Trophoblast cell (in vitro differentiated cells and primary cell): ENCODE measurements at regions not wholly inside any gene's neighbourhood (a gene's known extent, or its start where the extent isn't known, plus 50 kb on each side); places are given as distances from the start of the nearest gene placed in this dataset.

ENCODE experiments used
- DNase-seq, 2 donors: peaks; one replicate each; pipeline ENCODE4 v3.0.0-alpha.2; 2016
- H2AFZ ChIP-seq: 2 replicates; pipeline ENCODE4 v1.6.1; 2013; ENCODE audit warnings: low read length, moderate library complexity, mild to moderate bottlenecking; ENCODE audit not compliant: insufficient read depth, poor library complexity
- H2AK5ac ChIP-seq: 2 replicates; pipeline ENCODE4 v1.6.1; 2013; ENCODE audit warnings: mild to moderate bottlenecking, low read length
- H2BK120ac ChIP-seq: 2 replicates; pipeline ENCODE4 v1.6.1; 2013; ENCODE audit warnings: low read length, mild to moderate bottlenecking, moderate library complexity; ENCODE audit not compliant: insufficient read depth, poor library complexity
- H2BK12ac ChIP-seq: 2 replicates; pipeline ENCODE4 v1.6.1; 2013; ENCODE audit warnings: mild to moderate bottlenecking, low read length, moderate library complexity
- H2BK5ac ChIP-seq: 2 replicates; pipeline ENCODE4 v1.6.1; 2013; ENCODE audit warnings: low read length, low read depth, moderate library complexity, mild to moderate bottlenecking; ENCODE audit not compliant: poor library complexity
- H3K14ac ChIP-seq: 2 replicates; pipeline ENCODE4 v1.6.1; 2013; ENCODE audit warnings: mild to moderate bottlenecking, low read length
- H3K18ac ChIP-seq: 2 replicates; pipeline ENCODE4 v1.6.1; 2013; ENCODE audit warnings: mild to moderate bottlenecking, low read length
- H3K23ac ChIP-seq: 2 replicates; pipeline ENCODE4 v1.6.1; 2013; ENCODE audit warnings: low read length
- H3K27ac ChIP-seq: 2 replicates; pipeline ENCODE4 v1.5.1; 2013; ENCODE audit warnings: low read depth, mild to moderate bottlenecking, inconsistent platforms, low read length, moderate library complexity
- H3K27me3 ChIP-seq: 2 replicates; pipeline ENCODE4 v1.6.1; 2013; ENCODE audit warnings: inconsistent platforms, mild to moderate bottlenecking, low read length, moderate library complexity; ENCODE audit not compliant: insufficient read depth
- H3K36me3 ChIP-seq, 2 experiments: 1 replicate in 1 of 2; 2 replicates in 1 of 2; pipeline ENCODE4 v1.6.1; 2013; ENCODE audit warnings: low read length in 2 of 2, mild to moderate bottlenecking in 2 of 2, moderate library complexity in 1 of 2; ENCODE audit not compliant: insufficient read depth in 2 of 2, control insufficient read depth in 1 of 2
- H3K4ac ChIP-seq: 2 replicates; pipeline ENCODE4 v1.6.1; 2013; ENCODE audit warnings: low read depth, mild to moderate bottlenecking, low read length, moderate library complexity
- H3K4me1 ChIP-seq, 2 experiments: 1 replicate in 1 of 2; 2 replicates in 1 of 2; pipeline ENCODE4 v1.6.1; 2013; ENCODE audit warnings: low read length in 2 of 2, mild to moderate bottlenecking in 2 of 2, moderate library complexity in 1 of 2; ENCODE audit not compliant: insufficient read depth in 2 of 2, control insufficient read depth in 1 of 2
- H3K4me2 ChIP-seq: 2 replicates; pipeline ENCODE4 v1.6.1; 2013; ENCODE audit warnings: inconsistent platforms, mild to moderate bottlenecking, low read length, moderate library complexity
- H3K4me3 ChIP-seq: 2 replicates; pipeline ENCODE4 v1.5.1; 2013; ENCODE audit warnings: mild to moderate bottlenecking, low read depth, low read length, inconsistent platforms
- H3K79me1 ChIP-seq: one replicate; pipeline ENCODE4 v1.6.1; 2013; ENCODE audit warnings: low read length
- H3K79me2 ChIP-seq: 2 replicates; pipeline ENCODE4 v1.6.1; 2013; ENCODE audit warnings: low read length, mild to moderate bottlenecking; ENCODE audit not compliant: control insufficient read depth, insufficient read depth, poor library complexity
- H3K9ac ChIP-seq: 2 replicates; pipeline ENCODE4 v1.6.1; 2013; ENCODE audit warnings: mild to moderate bottlenecking, low read length
- H3K9me3 ChIP-seq: 2 replicates; pipeline ENCODE4 v1.6.1; 2013; ENCODE audit warnings: low read depth, mild to moderate bottlenecking, control low read depth, inconsistent platforms, low read length; ENCODE audit not compliant: insufficient read depth
- H4K12ac ChIP-seq: 2 replicates; pipeline ENCODE4 v1.6.1; 2013; ENCODE audit warnings: low read depth, mild to moderate bottlenecking, low read length, moderate library complexity
- H4K8ac ChIP-seq: 2 replicates; pipeline ENCODE4 v1.6.1; 2013; ENCODE audit warnings: low read depth, mild to moderate bottlenecking, low read length, moderate library complexity
- H4K91ac ChIP-seq: one replicate; pipeline ENCODE4 v1.6.1; 2013; ENCODE audit warnings: low read depth, mild to moderate bottlenecking, low read length, moderate library complexity
- WGBS: extraction: QIAGEN DNeasy Blood & Tissue Kit; methylation state at CpG from one replicate; pipeline ENCODE4 v1.1.7; 2013; ENCODE audit warnings: missing lambda C conversion rate; ENCODE audit not compliant: insufficient read length, insufficient coverage; ENCODE audit errors: extremely low coverage; 5-methylcytosine and 5-hydroxymethylcytosine counted together

DNA sequence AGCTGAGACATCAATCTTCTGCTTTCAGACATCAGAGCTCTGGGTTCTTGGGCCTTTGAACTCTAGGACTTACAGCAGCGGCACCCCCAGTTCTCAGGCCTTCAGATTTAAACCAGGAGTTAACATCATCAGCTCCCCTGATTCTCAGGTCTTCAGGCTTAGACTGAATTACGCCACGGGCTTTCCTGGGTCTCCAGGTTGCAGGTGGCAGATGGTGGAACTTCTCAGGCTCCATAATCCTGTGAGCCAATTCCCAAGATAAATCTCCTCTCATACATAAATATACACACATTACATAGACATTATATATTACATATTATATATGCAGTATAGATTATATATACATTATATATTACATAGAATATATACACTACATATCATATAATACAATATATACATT, 408.9 kb upstream of the AUTS2 start:
- DNase-seq: no peak
- no peak overlapping the region for H2AFZ ChIP-seq
- H3K4me2 ChIP-seq: no peak overlapping the region
- H3K23ac ChIP-seq: no peak overlapping the region
- H3K27ac ChIP-seq: no peak overlapping the region
- WGBS: no CpG with 5 or more reads among the region's 3 CpGs
- no peak overlapping the region for H4K8ac ChIP-seq
- H4K91ac ChIP-seq: no peak overlapping the region
- no peaks in the 10 kb centered on the region for H3K9me3 ChIP-seq
- no peaks in the 10 kb centered on the region for H3K36me3 ChIP-seq
- no peak overlapping the region for H2AK5ac ChIP-seq
- H3K4me1 ChIP-seq: no peaks in the 10 kb centered on the region
- no peak overlapping the region for H2BK12ac ChIP-seq
- no peak overlapping the region for H2BK120ac ChIP-seq
- no peak overlapping the region for H3K4me3 ChIP-seq
- H3K79me1 ChIP-seq: no peaks in the 10 kb centered on the region
- H3K27me3 ChIP-seq: no peaks in the 10 kb centered on the region
- H3K9ac ChIP-seq: no peak overlapping the region
- no peaks in the 10 kb centered on the region for H3K79me2 ChIP-seq
- H3K14ac ChIP-seq: no peak overlapping the region
- no peak overlapping the region for H2BK5ac ChIP-seq
- no peak overlapping the region for H4K12ac ChIP-seq
- H3K18ac ChIP-seq: no peak overlapping the region
- H3K4ac ChIP-seq: no peak overlapping the region

DNA sequence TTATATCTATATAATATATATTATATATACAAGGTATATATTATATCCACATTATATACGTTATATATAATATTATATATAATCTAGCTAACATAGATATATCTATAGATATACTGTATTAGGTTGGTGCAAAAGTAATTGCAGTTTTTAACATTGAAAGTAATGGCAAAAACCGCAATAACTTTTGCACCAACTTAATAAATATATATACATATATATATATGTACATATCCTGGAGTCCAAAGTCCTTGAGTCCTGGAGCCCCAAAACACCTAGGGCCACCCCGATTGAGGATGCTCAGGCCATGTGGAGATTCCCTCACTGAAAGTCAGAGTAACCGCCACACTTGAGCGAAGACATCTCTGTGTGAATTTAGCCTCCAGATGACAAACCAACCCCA, 408.2 kb upstream of the AUTS2 start:
- Histone ChIP-seq H3K79me1 (no peaks in the 10 kb centered on the region), H3K14ac (no peak overlapping the region), H3K18ac (no peak overlapping the region), H3K4me3 (no peak overlapping the region), H3K79me2 (no peaks in the 10 kb centered on the region), H3K27me3 (no peaks in the 10 kb centered on the region), H3K4me2 (no peak overlapping the region), H2BK5ac (no peak overlapping the region), H2AK5ac (no peak overlapping the region), H2BK120ac (no peak overlapping the region), H3K36me3 (no peaks in the 10 kb centered on the region), H2BK12ac (no peak overlapping the region), H3K4ac (no peak overlapping the region), H4K8ac (no peak overlapping the region), H3K27ac (no peak overlapping the region), H3K4me1 (no peaks in the 10 kb centered on the region), H3K23ac (no peak overlapping the region), H4K91ac (no peak overlapping the region), H2AFZ (no peak overlapping the region), H3K9ac (no peak overlapping the region), H4K12ac (no peak overlapping the region), H3K9me3 (no peaks in the 10 kb centered on the region)
- WGBS: no CpG with 5 or more reads among the region's 5 CpGs
- DNase-seq: no peak

DNA sequence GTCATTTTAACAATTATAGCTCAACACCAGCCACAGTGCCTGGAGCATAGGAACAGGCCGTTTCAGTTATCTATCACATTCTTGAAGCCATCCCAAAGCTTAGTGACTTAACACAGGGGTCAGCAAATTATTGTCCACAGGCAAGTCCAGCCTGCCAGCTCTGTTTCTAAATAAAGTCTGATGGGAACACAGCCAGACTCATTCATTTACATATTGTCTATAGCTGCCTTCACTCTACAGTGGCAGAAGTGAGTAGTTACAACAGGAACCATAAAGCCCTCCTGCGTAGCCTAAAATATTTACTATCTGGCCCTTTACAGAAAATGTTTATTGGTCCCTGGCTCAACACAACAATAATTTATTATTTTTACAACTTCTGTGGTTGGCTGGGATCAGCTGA, 407.5 kb upstream of the AUTS2 start:
- no peak overlapping the region for H2BK5ac ChIP-seq
- H2AFZ ChIP-seq: no peak overlapping the region
- no peak overlapping the region for H2BK120ac ChIP-seq
- H2BK12ac ChIP-seq: no peak overlapping the region
- H3K79me2 ChIP-seq: no peaks in the 10 kb centered on the region
- no peak for DNase-seq
- H3K4me1 ChIP-seq: no peaks in the 10 kb centered on the region
- H3K79me1 ChIP-seq: no peaks in the 10 kb centered on the region
- no peaks in the 10 kb centered on the region for H3K27me3 ChIP-seq
- H3K14ac ChIP-seq: no peak overlapping the region
- no peak overlapping the region for H3K18ac ChIP-seq
- no CpG with 5 or more reads among the region's 2 CpGs for WGBS
- H3K4me2 ChIP-seq: no peak overlapping the region
- H3K4ac ChIP-seq: no peak overlapping the region
- H3K27ac ChIP-seq: no peak overlapping the region
- H3K4me3 ChIP-seq: no peak overlapping the region
- no peak overlapping the region for H4K91ac ChIP-seq
- no peak overlapping the region for H4K8ac ChIP-seq
- no peak overlapping the region for H3K23ac ChIP-seq
- no peak overlapping the region for H3K9ac ChIP-seq
- H2AK5ac ChIP-seq: no peak overlapping the region
- H3K9me3 ChIP-seq: no peaks in the 10 kb centered on the region
- H4K12ac ChIP-seq: no peak overlapping the region
- no peaks in the 10 kb centered on the region for H3K36me3 ChIP-seq

DNA sequence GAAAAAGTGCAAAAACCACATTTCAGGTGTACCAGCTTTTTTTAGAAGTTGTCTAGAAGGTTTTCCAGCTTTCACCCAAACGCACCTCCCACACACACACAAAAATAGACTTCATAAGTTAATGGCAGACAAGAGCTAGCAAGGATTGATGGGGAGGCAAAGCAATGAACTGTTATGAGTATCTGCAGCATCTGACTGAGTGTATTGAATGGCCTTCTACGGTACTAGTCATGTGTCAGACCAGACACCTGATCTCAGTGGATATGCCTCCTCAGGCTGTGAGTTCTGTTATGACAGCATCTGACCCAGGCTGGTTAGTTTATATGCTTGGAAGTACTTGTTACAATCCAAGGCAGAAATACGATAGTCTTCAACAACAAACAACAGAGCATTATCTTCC, 406.1 kb upstream of the AUTS2 start:
- Histone ChIP-seq H3K14ac (no peak overlapping the region), H3K79me1 (no peaks in the 10 kb centered on the region)
- WGBS: no CpG with 5 or more reads among the region's 3 CpGs

More for the DNA sequence above, 406.1 kb upstream of the AUTS2 start:
- Histone ChIP-seq H3K18ac (no peak overlapping the region), H2BK12ac (no peak overlapping the region), H2BK5ac (no peak overlapping the region), H3K9me3 (no peaks in the 10 kb centered on the region), H2AFZ (no peak overlapping the region), H2BK120ac (no peak overlapping the region), H3K79me2 (no peaks in the 10 kb centered on the region), H2AK5ac (no peak overlapping the region), H3K27me3 (no peaks in the 10 kb centered on the region), H4K91ac (no peak overlapping the region), H3K9ac (no peak overlapping the region), H3K4me2 (no peak overlapping the region), H3K36me3 (no peaks in the 10 kb centered on the region), H3K23ac (no peak overlapping the region), H4K12ac (no peak overlapping the region), H4K8ac (no peak overlapping the region), H3K27ac (no peak overlapping the region), H3K4me1 (no peaks in the 10 kb centered on the region), H3K4me3 (no peak overlapping the region), H3K4ac (no peak overlapping the region)
- no peak for DNase-seq
